K562 (cell line): ENCODE measurements at regions not wholly inside any gene's neighbourhood (a gene's known extent, or its start where the extent isn't known, plus 50 kb on each side); places are given as distances from the start of the nearest gene placed in this dataset.

Experiments used
- ATAC-seq: fragments of 200-7000 bp; cut with Tn5 transposase; 3 replicates; pipeline ENCODE4 v1.9.1; 2020; ENCODE audit warnings: moderate library complexity
- BruUV-seq: library from RNA; stranded (reverse); fragments of 400-500 nt; replicated peaks from 2 replicates; lab custom pipeline; 2021; lab: Mats Ljungman, UMichigan
- CTCF ChIA-PET: fragments of 300-600 bp; formaldehyde crosslinking; extraction: SDS; loops from one replicate; lab custom pipeline; 2021; ENCODE audit warnings: low intra/inter-chr PET ratio; lab: Yijun Ruan, JAX
- POLR2A ChIA-PET: fragments of 300-600, 350-650 bp; sonication (Branson Sonifier 250); formaldehyde crosslinking; extraction: SDS; loops from one replicate; lab custom pipeline; 2021; ENCODE audit warnings: antibody characterized with exemption, inconsistent platforms; lab: Yijun Ruan, JAX
- DNase-seq, 4 experiments: peaks; one replicate each; pipeline versions ENCODE4 v3.0.0 to v3.0.0-alpha.2; 2011 to 2018; ENCODE audit warnings: low spot score in 3 of 4, mixed read lengths in 3 of 4; ENCODE audit errors: extremely low read depth in 1 of 4
- FAIRE-seq: peaks from 2 replicates; lab custom pipeline; 2011; peaks lifted over from hg19 to GRCh38; lab: Jason Lieb, UNC
- H2AFZ ChIP-seq: 2 replicates; pipeline ENCODE4 v1.6.0; 2011; ENCODE audit warnings: low read depth, low read length, control low read depth, inconsistent platforms
- H3K27ac ChIP-seq: fragments of 200-600 bp; 3 replicates; pipeline ENCODE4 v1.8.0; 2011; ENCODE audit warnings: low read depth, mild to moderate bottlenecking, control low read depth, inconsistent platforms, low read length, moderate library complexity, mixed read lengths; ENCODE audit errors: extremely low read depth
- H3K27me3 ChIP-seq, 2 experiments: fragments of 300-600 bp in 1 of 2; 2 replicates in 1 of 2; 3 replicates in 1 of 2; pipeline versions ENCODE4 v1.6.0 to v1.8.0; 2011; ENCODE audit warnings: inconsistent platforms in 2 of 2, low read length in 2 of 2, mild to moderate bottlenecking in 1 of 2, mixed read lengths in 1 of 2, moderate library complexity in 1 of 2; ENCODE audit not compliant: control insufficient read depth in 2 of 2, insufficient read depth in 2 of 2
- H3K36me3 ChIP-seq: fragments of 300-600 bp; 3 replicates; pipeline ENCODE4 v1.8.0; 2011; ENCODE audit warnings: mild to moderate bottlenecking, low read length, inconsistent platforms; ENCODE audit not compliant: control insufficient read depth, insufficient read depth
- H3K4me1 ChIP-seq, 2 experiments: fragments of 200-600 bp in 1 of 2; replicated peaks in 1 of 2; 2 replicates in 1 of 2; 3 replicates in 1 of 2; pipeline versions ENCODE4 v1.5.1 to v1.8.0; 2011; ENCODE audit warnings: inconsistent platforms in 2 of 2, low read length in 2 of 2, mild to moderate bottlenecking in 1 of 2, mixed read lengths in 1 of 2, moderate library complexity in 1 of 2; ENCODE audit not compliant: control insufficient read depth in 2 of 2, insufficient read depth in 2 of 2
- H3K4me2 ChIP-seq: 2 replicates; pipeline ENCODE4 v1.6.1; 2011; ENCODE audit warnings: low read length, control low read depth, inconsistent platforms, mixed read lengths; ENCODE audit not compliant: insufficient read depth
- H3K4me3 ChIP-seq: fragments of 200-600 bp; sonication (generic), shearing (Covaris generic); 2 replicates; pipeline ENCODE4 v1.5.1; 2016; ENCODE audit warnings: control low read depth, inconsistent platforms
- H3K79me2 ChIP-seq: fragments of 200-600 bp; 3 replicates; pipeline ENCODE4 v1.8.0; 2011; ENCODE audit warnings: low read length, inconsistent platforms; ENCODE audit not compliant: control insufficient read depth, insufficient read depth
- H3K9ac ChIP-seq, 2 experiments: 2 replicates each; pipeline versions ENCODE4 v1.6.0 to v1.6.1; 2011; ENCODE audit warnings: low read depth in 2 of 2, low read length in 2 of 2, control low read depth in 1 of 2, inconsistent platforms in 1 of 2, mild to moderate bottlenecking in 1 of 2, mixed read lengths in 1 of 2; ENCODE audit not compliant: insufficient read depth in 1 of 2
- H3K9me1 ChIP-seq: one replicate; pipeline ENCODE4 v1.6.0; 2011; ENCODE audit warnings: inconsistent platforms, mild to moderate bottlenecking, low read length, moderate library complexity; ENCODE audit not compliant: control insufficient read depth, insufficient read depth
- H3K9me3 ChIP-seq: replicated peaks from 2 replicates; pipeline ENCODE4 v1.5.1; 2011; ENCODE audit warnings: low read depth, low read length, inconsistent platforms; ENCODE audit not compliant: control insufficient read depth, insufficient read depth
- H4K20me1 ChIP-seq: replicated peaks from 2 replicates; pipeline ENCODE4 v1.6.1; 2011; ENCODE audit warnings: low read length, inconsistent platforms, mixed read lengths; ENCODE audit not compliant: control insufficient read depth, insufficient read depth
- CBFA2T2 ChIP-seq: fragments of 450-650 bp; conservative IDR thresholded peaks from 2 replicates; pipeline ENCODE4 v1.6.1; 2017; ENCODE audit warnings: mild to moderate bottlenecking
- ILF3 ChIP-seq: fragments of 450-650 bp; IDR thresholded peaks from 2 replicates; pipeline ENCODE4 v1.6.1; 2018; ENCODE audit warnings: antibody characterized with exemption, mild to moderate bottlenecking, moderate library complexity, borderline replicate concordance
- TSC22D4 ChIP-seq: fragments of 450-650 bp; IDR thresholded peaks from 2 replicates; pipeline ENCODE4 v1.6.1; 2016; ENCODE audit warnings: missing genetic modification characterization, missing biosample characterization, control low read depth
- ZBED1 ChIP-seq: IDR thresholded peaks from 2 replicates; pipeline ENCODE4 v1.6.1; 2014
- ZNF589 ChIP-seq: fragments of 200-800 bp; sonication (Bioruptor generic); IDR thresholded peaks from 2 replicates; pipeline ENCODE4 v1.6.1; 2016; ENCODE audit warnings: low read depth, missing genetic modification characterization, missing compliant biosample characterization
- WGBS: fragments of 100-300 bp; shearing (Covaris generic); methylation state at CpG from one replicate; pipeline ENCODE4 v1.1.6; 2016; ENCODE audit warnings: low coverage, mixed read lengths; ENCODE audit not compliant: insufficient coverage; ENCODE audit errors: missing lambda C conversion rate; 5-methylcytosine and 5-hydroxymethylcytosine counted together
- in situ Hi-C: fragments of 300-500 bp; cut with MboI; formaldehyde crosslinking; loops from 4 replicates; pipeline ENCODE4 v1.15.0; 2018; ENCODE audit warnings: inconsistent platforms, mixed read lengths
- intact Hi-C: fragments of 100-400 bp; cut with micrococcal nuclease; formaldehyde crosslinking; loops from 2 replicates; pipeline ENCODE4 v1.14.2; 2022
- TF ChIP-seq, protein P1 (sequence below): sonication (generic); formaldehyde crosslinking; IDR thresholded peaks from 2 replicates; pipeline ENCODE4 v1.8.0; 2023; ENCODE audit warnings: mild to moderate bottlenecking, missing genetic modification reagents
- TF ChIP-seq, protein P2 (sequence below): fragments of 450-650 bp; IDR thresholded peaks from 2 replicates; pipeline ENCODE4 v1.6.1; 2017; ENCODE audit warnings: mild to moderate bottlenecking, moderate library complexity
- TF ChIP-seq, protein P3 (sequence below): sonication (generic); formaldehyde crosslinking; IDR thresholded peaks from 2 replicates; pipeline ENCODE4 v1.8.1; 2022; ENCODE audit warnings: missing genetic modification reagents

DNA sequence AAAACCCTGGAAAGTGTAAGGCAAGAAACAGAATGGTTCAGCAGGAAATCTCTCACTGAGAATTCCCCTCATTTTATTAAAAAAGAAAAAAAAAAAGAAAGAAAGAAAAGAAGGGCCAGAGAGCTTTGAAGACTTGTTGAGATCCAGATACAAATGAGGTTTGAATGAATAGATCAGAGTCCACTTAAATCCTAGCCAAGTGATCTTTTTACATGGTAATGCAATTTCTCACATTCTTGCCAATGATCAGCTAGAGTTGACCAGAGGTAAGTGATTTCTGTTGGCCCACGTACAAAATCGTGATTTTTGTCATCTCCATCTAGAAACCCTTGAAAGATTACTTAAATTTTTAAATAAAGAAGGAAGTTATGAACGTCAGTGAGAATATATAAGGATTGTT, 261.5 kb upstream of the PCSK5 start:
- Histone ChIP-seq H3K27ac (no peak overlapping the region), H3K79me2 (no peaks in the 10 kb centered on the region), H3K4me3 (no peak overlapping the region), H3K4me1 (no peaks in the 10 kb centered on the region), H3K27me3 (no peaks in the 10 kb centered on the region), H4K20me1 (no peaks in the 10 kb centered on the region), H3K9ac (no peak overlapping the region), H3K9me1 (no peaks in the 10 kb centered on the region), H3K4me2 (no peak overlapping the region), H3K36me3 (no peaks in the 10 kb centered on the region), H3K9me3 (no peaks in the 10 kb centered on the region), H2AFZ (no peak overlapping the region)
- ATAC-seq (no peak), FAIRE-seq (no peak), DNase-seq (no peak)
- ChIA-PET CTCF (no interaction called here), POLR2A (no interaction called here)
- BruUV-seq: no TSS peak
- 0% methylated on average over 3 of the region's 3 CpGs for WGBS
- in situ Hi-C loops (no loop called here), intact Hi-C loops (no loop called here)
- TF ChIP-seq, protein P1, sequence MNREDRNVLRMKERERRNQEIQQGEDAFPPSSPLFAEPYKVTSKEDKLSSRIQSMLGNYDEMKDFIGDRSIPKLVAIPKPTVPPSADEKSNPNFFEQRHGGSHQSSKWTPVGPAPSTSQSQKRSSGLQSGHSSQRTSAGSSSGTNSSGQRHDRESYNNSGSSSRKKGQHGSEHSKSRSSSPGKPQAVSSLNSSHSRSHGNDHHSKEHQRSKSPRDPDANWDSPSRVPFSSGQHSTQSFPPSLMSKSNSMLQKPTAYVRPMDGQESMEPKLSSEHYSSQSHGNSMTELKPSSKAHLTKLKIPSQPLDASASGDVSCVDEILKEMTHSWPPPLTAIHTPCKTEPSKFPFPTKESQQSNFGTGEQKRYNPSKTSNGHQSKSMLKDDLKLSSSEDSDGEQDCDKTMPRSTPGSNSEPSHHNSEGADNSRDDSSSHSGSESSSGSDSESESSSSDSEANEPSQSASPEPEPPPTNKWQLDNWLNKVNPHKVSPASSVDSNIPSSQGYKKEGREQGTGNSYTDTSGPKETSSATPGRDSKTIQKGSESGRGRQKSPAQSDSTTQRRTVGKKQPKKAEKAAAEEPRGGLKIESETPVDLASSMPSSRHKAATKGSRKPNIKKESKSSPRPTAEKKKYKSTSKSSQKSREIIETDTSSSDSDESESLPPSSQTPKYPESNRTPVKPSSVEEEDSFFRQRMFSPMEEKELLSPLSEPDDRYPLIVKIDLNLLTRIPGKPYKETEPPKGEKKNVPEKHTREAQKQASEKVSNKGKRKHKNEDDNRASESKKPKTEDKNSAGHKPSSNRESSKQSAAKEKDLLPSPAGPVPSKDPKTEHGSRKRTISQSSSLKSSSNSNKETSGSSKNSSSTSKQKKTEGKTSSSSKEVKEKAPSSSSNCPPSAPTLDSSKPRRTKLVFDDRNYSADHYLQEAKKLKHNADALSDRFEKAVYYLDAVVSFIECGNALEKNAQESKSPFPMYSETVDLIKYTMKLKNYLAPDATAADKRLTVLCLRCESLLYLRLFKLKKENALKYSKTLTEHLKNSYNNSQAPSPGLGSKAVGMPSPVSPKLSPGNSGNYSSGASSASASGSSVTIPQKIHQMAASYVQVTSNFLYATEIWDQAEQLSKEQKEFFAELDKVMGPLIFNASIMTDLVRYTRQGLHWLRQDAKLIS (CRISPR knock-in tag): no peak
- TF ChIP-seq, protein P2, sequence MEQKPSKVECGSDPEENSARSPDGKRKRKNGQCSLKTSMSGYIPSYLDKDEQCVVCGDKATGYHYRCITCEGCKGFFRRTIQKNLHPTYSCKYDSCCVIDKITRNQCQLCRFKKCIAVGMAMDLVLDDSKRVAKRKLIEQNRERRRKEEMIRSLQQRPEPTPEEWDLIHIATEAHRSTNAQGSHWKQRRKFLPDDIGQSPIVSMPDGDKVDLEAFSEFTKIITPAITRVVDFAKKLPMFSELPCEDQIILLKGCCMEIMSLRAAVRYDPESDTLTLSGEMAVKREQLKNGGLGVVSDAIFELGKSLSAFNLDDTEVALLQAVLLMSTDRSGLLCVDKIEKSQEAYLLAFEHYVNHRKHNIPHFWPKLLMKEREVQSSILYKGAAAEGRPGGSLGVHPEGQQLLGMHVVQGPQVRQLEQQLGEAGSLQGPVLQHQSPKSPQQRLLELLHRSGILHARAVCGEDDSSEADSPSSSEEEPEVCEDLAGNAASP: no peak
- no peak for TF ChIP-seq ZNF589 (CRISPR knock-in tag)
- no peak for TF ChIP-seq TSC22D4
- no peak for TF ChIP-seq ZBED1
- TF ChIP-seq, protein P3, sequence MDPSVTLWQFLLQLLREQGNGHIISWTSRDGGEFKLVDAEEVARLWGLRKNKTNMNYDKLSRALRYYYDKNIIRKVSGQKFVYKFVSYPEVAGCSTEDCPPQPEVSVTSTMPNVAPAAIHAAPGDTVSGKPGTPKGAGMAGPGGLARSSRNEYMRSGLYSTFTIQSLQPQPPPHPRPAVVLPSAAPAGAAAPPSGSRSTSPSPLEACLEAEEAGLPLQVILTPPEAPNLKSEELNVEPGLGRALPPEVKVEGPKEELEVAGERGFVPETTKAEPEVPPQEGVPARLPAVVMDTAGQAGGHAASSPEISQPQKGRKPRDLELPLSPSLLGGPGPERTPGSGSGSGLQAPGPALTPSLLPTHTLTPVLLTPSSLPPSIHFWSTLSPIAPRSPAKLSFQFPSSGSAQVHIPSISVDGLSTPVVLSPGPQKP (CRISPR knock-in tag): no peak
- TF ChIP-seq ILF3: no peak
- no peak for TF ChIP-seq CBFA2T2
